GM12878 (cell line): ENCODE measurements at regions not wholly inside any gene's neighbourhood (a gene's known extent, or its start where the extent isn't known, plus 50 kb on each side); places are given as distances from the start of the nearest gene placed in this dataset.

Experiments used
- CTCF ChIP-seq, 3 experiments: IDR thresholded peaks in 2 of 3; conservative IDR thresholded peaks in 1 of 3; 2 replicates each; pipeline ENCODE4 v1.5.1; 2011; ENCODE audit warnings: low read depth in 3 of 3, low read length in 3 of 3, mild to moderate bottlenecking in 3 of 3, control low read depth in 2 of 3, moderate library complexity in 2 of 3, inconsistent platforms in 1 of 3, mixed read lengths in 1 of 3; ENCODE audit not compliant: control insufficient read depth in 2 of 3, insufficient read depth in 1 of 3; ENCODE audit errors: extremely low read depth in 1 of 3
- RFX5 ChIP-seq: IDR thresholded peaks from 2 replicates; pipeline ENCODE4 v1.6.1; 2011; ENCODE audit warnings: low read depth, low read length, improper control_type of control experiment
- USF2 ChIP-seq: IDR thresholded peaks from 2 replicates; pipeline ENCODE4 v1.6.1; 2011; ENCODE audit warnings: low read depth, low read length, improper control_type of control experiment, borderline replicate concordance

GRCh38 chr9:106478727-106479126, 384.2 kb upstream of the ZNF462 start:
- no peak for TF ChIP-seq USF2
- TF ChIP-seq RFX5: no peak
- TF ChIP-seq CTCF (IDR thresholded peaks at IDR 0.05 in 2 of 3, conservative IDR thresholded peaks at IDR 0.05 in 1 of 3; ENCODE audit: control insufficient read depth in 2 of 3, extremely low read depth in 1 of 3, insufficient read depth in 1 of 3, low read depth in 3 of 3, low read length in 3 of 3): no peak
